Islet of Langerhans (tissue), 1 donor: ENCODE measurements at regions not wholly inside any gene's neighbourhood (a gene's known extent, or its start where the extent isn't known, plus 50 kb on each side); places are given as distances from the start of the nearest gene placed in this dataset.
"Not testable (repeated sequence)": the region's sequence is repeated elsewhere in the genome, so short reads cannot be mapped to it uniquely, and the experiment has no call there.

ENCODE experiments used
- FAIRE-seq: peaks from one replicate; lab custom pipeline; 2011; peaks lifted over from hg19 to GRCh38; lab: Jason Lieb, UNC

- FAIRE-seq: no peak
These were observed 113.3 kb upstream of the FAT3 start for GRCh38 chr11:92111287-92111686.

DNA sequence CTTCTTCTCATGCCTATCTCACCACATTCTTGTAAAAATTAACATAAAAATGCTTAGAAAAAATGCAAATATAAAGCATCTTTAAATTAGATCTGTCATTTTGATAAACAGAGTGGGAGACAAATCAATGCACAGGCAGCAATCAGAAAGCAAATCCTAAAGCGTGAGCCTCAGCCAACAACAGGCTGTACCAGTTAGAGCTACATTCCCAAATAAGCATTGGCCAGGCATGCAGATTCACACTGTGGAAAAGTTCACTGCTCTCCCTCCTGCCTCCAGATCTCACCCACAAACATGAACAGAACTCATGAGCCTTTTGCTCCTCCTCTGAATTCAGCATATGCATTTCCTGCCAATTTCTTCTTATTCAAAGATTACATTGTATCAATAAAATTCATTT is 115.2 kb upstream of the FAT3 start:
- no peak for FAIRE-seq

- no peak for FAIRE-seq
These were observed 117.3 kb upstream of the FAT3 start for GRCh38 chr11:92107331-92107730.

DNA sequence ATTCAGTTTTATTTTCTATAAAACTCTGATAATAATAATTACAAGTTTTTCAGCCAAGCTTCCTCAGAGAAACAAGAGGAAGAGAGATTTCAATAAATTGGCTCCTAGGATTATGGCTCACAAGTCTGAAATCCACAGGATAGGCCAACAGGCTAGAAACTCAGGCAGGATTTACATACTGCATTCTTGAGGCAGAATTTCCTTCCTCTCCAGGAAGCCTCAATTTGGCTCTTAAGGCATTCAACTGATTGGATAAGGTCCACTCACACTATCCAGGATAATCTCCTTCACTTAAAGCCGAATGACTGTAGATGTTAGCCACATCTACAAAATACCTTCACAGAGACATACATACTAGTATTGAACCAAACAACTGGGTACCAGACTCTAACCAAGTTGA is 120.3 kb upstream of the FAT3 start:
- FAIRE-seq: no peak

DNA sequence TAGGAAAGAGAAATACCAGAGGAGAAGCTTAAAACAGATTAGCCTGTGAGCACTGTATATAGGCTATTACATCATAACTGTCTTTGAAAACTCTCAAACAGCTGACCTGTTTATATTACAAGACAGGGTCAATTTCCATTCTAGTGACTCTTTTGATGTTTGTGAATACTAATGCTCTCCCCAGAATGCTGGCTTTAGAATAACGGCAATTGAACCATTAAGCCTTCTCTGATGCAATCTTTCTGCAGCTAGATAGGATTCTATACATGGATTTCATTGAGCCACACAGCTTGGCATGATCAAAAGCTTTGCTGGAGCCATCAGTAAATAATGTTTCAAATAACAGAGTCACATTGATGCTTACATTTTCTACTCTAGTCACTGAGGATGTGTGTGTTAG is 122.7 kb upstream of the FAT3 start:
- no peak for FAIRE-seq

DNA sequence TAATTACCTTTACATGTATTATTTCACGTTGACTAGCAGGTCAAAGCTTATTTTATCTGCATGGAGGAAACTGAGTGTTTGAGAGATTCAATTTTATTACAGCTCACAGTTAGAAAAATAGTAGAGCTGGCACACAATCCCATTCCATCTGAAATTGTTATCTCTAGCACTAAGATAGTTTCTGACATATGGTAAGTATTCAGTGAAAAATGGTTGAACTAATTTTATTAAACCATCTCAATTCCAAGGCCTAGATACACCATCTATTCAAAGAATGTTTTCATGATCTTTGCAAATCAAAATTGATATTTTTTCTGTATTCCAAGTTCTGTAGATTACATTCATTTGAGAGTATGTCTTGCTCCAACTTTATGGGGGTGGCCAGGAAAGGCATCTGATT is 125.4 kb upstream of the FAT3 start:
- FAIRE-seq: no peak

DNA sequence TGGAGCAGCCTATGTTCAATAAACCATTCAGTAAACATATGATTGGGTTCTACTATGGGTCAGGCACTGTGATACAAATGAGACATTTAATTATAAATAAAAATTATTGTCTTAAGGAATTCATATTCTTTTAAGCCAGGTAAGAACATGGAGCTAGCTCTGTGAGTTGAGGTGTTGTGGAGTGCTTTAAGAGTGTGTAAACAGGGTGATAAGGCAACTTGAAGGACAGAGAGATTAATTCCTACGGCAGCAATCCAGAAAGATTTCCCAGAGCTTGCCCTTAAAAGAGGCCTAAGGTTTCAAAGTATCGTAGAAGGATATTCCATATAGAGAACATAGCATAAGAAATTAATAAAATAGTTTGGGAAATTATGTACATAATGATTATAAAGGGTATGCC is 126.4 kb upstream of the FAT3 start:
- no peak for FAIRE-seq

DNA sequence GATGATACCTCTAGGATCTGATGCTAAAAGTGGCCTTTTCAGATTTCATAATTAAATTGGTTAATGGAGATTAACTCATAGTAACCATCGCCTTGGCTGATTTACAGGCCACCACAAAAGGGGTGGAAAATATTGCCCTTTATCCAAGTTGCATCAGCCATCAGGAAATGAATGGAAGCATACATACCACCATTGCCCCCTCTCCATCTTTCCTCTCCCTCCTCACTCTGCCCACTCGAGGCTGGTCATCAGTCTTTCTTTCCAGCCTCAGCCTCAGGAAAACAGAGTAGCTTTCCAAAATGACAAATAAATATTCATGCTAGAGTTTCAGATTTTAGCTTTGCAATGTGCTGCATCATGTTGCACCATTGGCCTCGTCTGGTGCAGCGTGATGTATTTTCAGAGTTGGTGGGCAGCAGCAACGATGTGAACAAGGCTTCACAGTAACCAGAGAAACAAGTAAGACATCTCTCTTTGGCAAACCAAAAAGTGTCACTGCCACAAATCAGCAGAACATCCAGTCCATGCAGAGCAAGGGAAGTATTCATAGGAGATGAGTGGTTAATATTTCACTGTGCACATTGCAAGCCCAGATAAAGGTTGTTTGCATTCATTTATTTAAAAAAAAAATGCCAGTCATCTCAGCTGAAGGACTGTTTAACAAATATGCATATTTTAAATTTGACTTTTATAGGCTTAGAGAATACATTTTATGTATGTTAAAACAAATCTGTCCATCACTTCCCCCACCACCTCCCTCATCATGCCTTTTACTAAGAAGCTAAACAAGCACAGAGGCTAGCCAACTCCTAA is 136.7 kb upstream of the FAT3 start:
- no peak for FAIRE-seq

DNA sequence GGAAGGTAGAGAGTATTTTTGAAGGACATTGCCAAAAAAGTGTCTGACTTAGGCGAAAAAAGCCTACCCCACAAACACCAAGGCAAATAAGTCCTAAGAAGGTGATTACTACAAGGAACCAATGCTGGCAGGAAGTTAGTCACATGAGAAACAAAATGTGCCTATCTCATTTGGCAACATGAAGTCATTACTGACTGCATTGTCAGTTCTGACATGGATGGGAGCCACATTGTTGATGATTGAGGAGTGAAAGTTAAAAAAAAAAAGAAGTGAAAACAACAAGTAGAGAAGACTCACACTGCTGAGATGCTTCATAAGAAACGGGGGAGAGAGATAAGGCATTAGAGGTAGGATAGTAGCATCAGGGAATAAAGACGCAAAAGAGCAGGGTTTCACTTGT is 141.5 kb upstream of the FAT3 start:
- no peak for FAIRE-seq

GRCh38 chr11:92082652-92083051 is 142.0 kb upstream of the FAT3 start:
- no peak for FAIRE-seq

DNA sequence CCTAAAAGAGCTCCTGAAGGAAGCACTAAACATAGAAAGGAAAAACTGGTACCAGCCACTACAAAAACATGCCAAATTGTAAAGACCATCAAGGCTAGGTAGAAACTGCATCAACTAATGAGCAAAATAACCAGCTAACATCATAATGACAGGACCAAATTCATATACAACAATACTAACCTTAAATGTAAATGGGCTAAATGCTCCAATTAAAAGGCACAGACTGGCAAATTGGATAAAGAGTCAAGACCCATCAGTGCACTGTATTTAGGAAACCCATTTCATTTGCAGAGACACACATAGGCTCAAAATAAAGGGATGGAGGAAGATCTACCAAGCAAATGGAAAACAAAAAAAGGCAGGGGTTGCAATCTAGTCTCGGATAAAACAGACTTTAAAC is 150.1 kb upstream of the FAT3 start:
- FAIRE-seq: not testable (repeated sequence)

DNA sequence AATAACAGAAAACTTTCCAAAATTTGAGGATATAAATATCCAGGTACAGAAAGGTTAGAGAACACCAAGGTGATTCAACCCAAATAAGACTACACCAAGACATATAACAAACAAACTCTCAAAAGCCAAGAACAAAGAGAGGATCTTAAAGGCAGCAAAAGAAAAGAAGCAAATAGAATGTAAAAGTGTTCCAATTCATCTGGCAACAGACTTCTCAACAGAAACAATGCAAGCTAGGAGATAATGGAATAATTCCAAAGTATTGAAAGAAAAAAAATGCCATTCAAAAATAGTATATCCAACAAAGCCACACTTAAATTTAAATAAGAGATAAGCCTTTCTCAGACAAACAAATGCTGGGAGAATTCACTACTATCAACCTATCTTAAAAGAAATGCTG is 153.0 kb upstream of the FAT3 start:
- FAIRE-seq: no peak

- FAIRE-seq: no peak
These were observed 154.4 kb upstream of the FAT3 start for GRCh38 chr11:92070026-92070889.

DNA sequence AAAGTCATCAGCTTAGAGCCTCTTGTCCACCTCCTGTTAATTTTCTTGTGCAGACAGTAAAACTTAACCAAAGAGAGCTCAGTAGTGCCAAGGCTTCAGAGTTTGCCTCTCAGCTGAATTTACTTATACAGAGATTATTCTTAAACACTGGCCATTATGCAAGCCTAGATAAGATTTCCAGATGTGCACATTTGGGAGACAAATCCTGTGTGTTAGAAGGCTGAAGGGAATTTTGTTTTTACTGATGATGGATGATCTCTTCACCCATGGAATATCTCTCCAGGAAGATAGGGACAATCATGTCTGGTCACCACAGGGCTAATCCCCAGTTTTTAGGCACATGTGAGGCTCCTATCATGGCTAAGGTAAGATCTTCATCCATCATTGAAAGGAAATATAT is 157.6 kb upstream of the FAT3 start:
- FAIRE-seq: no peak

GRCh38 chr11:92061456-92062062 is 163.1 kb upstream of the FAT3 start:
- FAIRE-seq: no peak

- FAIRE-seq: no peak
These were observed 166.7 kb upstream of the FAT3 start for GRCh38 chr11:92057849-92058442.

DNA sequence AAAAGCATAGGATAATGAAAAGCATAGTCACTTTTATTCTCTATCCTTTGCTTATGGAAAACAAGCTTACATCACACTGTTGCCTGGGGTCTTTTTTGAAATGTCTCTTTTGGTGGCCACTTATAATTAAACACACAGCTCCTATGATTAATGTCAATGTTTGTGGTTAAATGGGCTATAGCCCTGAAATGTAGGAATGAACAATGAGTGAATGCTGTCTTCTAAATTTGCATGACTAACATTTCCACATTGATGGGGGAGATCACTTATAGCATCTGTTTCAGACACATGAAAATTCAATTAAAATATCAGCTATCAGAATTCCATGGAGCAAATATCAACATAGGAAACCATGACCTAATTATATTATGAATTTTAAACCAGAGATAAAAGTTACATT is 171.4 kb upstream of the FAT3 start:
- FAIRE-seq: peak; percentile 53

GRCh38 chr11:92050305-92050704 is 174.3 kb upstream of the FAT3 start:
- no peak for FAIRE-seq

DNA sequence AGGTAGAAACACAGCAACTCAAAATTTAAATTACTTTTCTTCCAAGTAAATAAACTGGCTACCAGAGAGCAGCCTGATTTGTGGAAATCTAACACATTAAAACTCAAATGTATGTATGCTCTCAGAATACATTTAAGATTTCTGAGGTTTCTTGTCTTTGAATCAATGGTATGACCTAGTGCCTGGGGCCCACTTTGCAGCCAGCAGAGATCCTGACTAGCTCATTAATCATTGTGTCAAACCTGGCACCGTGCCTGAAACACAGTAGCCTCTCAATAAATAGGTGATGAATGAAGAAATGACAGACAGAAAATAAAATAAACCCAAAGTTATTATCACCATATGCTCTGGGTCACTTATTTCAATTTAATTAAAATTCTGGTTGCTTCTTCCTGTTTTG is 176.2 kb upstream of the FAT3 start:
- no peak for FAIRE-seq

- no peak for FAIRE-seq
These were observed 178.5 kb upstream of the FAT3 start for GRCh38 chr11:92046103-92046502.

- no peak for FAIRE-seq
These were observed 179.3 kb upstream of the FAT3 start for GRCh38 chr11:92045301-92045700.

- FAIRE-seq: no peak
These were observed 189.1 kb upstream of the FAT3 start for GRCh38 chr11:92035488-92035887.

DNA sequence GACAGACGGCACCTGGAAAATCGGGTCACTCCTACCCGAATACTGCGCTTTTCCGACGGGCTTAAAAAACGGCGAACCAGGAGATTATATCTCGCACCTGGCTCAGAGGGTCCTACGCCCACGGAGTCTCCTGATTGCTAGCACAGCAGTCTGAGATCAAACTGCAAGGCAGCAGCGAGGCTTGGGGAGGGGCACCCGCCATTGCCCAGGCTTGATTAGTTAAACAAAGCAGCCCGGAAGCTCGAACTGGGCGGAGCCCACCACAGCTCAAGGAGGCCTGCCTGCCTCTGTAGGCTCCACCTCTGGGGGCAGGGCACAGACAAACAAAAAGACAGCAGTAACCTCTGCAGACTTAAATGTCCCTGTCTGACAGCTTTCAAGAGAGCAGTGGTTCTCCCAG is 197.5 kb upstream of the FAT3 start:
- FAIRE-seq: not testable (repeated sequence)
